GM11168 (cell line): ENCODE measurements at regions not wholly inside any gene's neighbourhood (a gene's known extent, or its start where the extent isn't known, plus 50 kb on each side); places are given as distances from the start of the nearest gene placed in this dataset.
"Not testable (repeated sequence)": the region's sequence is repeated elsewhere in the genome, so short reads cannot be mapped to it uniquely, and the experiment has no call there.

ENCODE experiments used
- in situ Hi-C: fragments of 300-500 bp; cut with MboI; formaldehyde crosslinking; loops from one replicate; pipeline ENCODE4 v1.12.0; 2022; ENCODE audit warnings: low sequenced_read_pairs; ENCODE audit not compliant: unreplicated experiment

DNA sequence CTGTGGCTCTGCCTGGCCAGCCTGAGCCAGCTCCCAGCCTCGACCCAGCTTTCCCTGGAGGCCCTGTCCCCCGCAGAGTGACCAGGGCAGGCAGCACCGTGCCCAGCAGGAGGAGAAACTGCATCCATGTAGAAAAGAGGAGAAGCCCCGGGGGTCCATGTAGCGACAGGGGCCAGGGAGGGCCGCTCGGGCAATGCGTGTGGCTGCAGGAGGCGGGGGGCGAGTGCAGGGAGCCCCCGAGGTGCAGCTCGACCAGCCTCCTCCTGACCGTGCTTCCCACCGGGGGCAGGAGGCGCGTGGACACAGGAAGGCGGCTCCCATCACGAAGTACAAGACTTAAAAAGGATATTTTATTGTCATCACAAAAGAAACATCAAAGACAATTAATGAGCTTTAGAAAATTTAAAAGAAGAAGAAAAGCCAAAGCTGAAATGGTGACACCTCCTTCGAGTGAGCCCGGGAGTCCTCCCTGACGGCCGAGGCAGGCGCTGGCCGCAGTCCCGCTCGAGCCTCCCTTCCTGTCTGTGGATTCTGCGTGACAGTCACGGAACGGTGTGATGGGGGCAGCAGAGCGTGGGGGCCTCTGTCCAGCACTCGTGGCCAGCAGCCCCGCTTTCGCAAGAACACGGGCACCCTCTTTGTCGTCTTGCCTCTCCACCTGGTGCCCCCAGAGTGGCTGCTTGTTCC lies 93.9 kb downstream of the TMEM121 start:
- in situ Hi-C loops = not testable (repeated sequence)

GRCh38 chr14:105620865-105621471 lies 94.6 kb downstream of the TMEM121 start:
- in situ Hi-C loops = not testable (repeated sequence)

DNA sequence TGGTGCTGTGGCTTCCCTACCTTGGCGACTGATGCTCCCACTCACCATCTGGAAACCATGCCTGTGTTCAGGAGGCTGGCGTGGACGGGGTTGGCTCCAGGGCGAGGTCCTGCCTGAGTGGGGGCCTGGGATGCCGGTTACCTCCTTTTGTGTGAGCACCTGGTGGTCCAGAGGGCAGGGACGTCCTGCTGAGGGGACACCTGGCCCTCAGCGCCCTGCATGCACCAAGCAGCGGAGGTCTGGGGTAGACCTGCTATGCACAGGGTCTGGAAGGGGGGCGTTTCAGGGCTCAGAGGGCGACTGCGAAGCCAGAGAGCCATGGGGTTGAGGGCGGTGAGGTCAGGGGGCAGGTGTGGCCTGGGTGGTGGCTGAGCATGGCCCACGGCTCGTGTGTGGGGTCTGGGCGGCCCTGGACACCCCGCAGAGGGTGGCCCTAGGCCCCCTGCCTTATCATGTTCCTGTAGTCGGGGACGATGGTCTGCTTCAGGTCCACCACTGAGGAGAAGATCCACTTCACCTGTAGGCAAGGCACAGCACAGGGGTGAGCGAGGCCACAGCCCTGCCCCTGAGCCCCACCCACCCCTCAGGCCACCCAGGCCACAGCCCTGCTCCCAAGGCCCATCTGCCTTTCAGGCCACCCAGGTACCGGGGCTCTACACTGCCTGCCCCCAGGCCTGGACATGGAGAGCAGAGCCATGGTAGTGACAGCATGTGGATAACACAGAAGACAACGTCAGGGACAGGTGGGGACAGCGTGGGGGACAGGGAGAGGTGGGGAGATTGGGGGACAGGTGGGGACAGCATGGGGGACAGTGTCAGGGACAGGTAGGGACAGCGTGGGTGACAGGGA lies 95.3 kb downstream of the TMEM121 start:
- in situ Hi-C loops = not testable (repeated sequence)

DNA sequence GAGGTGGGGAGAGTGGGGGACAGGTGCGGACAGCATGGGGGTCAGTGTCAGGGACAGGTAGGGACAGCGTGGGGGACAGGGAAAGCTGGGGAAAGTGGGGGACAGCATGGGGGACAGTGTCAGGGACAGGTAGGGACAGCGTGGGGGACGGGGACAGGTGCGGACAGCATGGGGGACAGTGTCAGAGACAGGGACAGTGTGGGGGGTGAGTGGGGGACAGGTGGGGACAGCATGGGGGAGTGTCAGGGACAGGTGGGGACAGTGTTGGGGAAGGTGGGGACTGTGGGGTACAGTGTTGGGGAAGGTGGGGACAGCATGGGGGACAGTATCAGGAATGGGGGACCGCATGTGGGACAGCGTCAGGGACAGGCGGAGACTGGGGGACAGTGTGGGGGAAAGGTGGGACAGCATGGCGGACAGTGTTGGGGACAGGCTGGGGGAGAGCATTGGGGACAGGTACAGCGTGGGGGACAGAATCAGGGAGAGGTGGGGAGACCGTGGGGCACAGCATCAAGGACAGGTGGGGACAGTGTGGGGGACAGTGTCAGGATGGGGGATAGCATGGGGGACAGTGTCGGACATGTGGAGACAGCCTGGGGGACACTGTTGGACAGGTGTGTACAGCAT lies 96.1 kb downstream of the TMEM121 start:
- in situ Hi-C loops = no loop called here

DNA sequence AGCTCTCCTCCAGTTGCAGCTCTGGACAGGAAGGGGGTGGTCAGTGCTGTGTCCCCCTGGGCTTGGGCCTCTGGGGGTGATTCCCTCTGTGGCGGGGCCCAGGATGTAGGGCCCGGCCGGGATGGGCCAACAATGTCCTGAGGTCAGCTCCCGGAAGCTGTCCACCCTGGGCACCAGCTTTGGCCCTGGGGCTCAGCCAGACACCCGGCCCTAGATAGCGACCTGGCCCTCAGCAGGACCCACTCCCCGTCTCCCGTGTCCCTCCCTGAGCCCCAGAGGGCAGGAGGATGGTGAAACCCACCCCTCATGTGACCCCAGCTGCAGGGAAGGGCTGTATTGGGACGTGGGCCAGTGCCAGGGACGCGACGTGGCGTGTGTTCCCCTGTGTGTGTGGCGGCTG lies 96.8 kb downstream of the TMEM121 start:
- in situ Hi-C loops = not testable (repeated sequence)

DNA sequence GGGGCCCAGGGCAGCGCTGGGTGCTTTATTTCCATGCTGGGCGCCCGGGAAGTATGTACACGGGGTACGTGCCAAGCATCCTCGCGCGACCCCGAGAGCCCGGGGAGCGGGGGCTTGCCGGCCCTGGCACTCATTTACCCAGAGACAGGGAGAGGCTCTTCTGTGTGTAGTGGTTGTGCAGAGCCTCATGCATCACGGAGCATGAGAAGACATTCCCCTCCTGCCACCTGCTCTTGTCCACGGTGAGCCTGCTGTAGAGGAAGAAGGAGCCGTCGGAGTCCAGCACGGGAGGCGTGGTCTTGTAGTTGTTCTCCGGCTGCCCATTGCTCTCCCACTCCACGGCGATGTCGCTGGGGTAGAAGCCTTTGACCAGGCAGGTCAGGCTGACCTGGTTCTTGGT lies 98.0 kb downstream of the TMEM121 start:
- in situ Hi-C loops = not testable (repeated sequence)

DNA sequence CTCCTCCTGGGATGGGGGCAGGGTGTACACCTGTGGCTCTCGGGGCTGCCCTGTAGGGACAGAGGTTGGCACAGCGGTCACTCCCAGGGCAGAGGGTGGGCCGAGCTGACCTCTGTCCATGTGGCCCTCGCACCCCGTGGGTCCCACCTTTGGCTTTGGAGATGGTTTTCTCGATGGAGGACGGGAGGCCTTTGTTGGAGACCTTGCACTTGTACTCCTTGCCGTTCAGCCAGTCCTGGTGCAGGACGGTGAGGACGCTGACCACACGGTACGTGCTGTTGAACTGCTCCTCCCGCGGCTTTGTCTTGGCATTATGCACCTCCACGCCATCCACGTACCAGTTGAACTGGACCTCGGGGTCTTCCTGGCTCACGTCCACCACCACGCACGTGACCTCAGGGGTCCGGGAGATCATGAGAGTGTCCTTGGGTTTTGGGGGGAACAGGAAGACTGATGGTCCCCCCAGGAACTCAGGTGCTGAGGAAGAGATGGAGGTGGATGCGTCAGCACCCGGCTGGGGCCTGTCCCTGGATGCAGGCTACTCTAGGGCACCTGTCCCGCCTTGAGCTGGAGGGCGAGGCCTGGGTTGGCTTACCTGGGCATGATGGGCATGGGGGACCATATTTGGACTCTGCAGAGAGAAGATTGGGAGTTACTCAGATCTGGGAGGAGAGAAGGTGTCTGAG lies 98.5 kb downstream of the TMEM121 start:
- in situ Hi-C loops = not testable (repeated sequence)

DNA sequence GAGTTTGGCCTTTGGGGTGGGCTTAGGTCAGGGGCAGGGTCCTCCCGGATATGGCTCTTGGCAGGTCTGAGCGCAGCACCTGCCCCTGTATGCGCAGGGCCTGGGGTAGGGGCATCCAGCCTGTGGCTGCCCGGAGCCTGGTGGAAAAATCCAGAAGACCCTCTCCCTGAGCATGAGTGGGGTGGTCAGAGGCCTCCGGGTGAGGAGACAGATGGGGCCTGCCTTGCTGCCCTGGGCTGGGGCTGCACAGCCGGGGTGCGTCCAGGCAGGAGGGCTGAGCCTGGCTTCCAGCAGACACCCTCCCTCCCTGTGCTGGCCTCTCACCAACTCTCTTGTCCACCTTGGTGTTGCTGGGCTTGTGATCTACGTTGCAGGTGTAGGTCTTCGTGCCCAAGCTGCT lies 99.1 kb downstream of the TMEM121 start:
- in situ Hi-C loops = not testable (repeated sequence)

DNA sequence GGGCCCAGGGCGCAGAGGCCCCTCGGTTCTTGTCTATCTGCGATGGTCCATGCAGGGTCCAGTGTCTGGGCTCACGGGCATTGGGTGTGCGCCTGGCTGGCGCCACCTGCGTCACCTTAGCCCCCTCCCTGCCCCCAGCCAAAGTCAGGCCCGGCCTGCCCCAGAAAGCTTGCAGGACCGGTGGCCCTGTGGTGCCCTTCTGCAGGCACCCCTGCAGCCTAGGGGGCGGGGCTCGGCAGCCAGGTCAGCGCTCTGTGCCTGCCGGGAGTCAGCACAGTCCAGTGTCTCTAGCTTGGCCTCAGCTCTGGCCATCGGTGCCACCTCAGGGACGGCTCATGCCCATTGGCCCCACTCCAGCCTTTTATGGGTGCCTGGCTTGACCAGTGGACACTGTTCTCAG lies 99.7 kb downstream of the TMEM121 start:
- in situ Hi-C loops = not testable (repeated sequence)

- in situ Hi-C loops = not testable (repeated sequence)
These were observed 100.3 kb downstream of the TMEM121 start for GRCh38 chr14:105626651-105627050.

DNA sequence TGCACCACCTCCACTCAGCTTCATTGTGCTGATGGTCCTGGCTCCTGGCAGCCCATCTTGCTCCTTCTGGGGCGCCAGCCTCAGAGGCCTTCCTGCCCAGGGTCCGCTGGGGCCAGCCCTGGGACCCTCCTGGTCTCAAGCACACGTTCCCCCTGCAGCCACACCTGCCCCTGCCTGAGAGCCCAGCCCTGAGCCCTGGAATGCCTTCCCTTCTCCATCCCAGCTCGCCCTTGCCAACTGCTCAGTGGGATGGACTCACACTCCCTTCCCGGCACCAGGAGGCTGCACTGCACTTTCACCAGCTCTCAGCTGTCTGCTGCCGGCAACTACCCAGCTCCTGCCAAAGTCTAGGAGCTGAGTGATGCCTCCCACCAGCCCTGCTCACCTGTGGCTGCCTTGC lies 100.9 kb downstream of the TMEM121 start:
- in situ Hi-C loops = not testable (repeated sequence)

- in situ Hi-C loops = no loop called here
These were observed 101.3 kb downstream of the TMEM121 start for GRCh38 chr14:105627701-105628100.

GRCh38 chr14:105628126-105628525 lies 101.7 kb downstream of the TMEM121 start:
- in situ Hi-C loops = not testable (repeated sequence)

DNA sequence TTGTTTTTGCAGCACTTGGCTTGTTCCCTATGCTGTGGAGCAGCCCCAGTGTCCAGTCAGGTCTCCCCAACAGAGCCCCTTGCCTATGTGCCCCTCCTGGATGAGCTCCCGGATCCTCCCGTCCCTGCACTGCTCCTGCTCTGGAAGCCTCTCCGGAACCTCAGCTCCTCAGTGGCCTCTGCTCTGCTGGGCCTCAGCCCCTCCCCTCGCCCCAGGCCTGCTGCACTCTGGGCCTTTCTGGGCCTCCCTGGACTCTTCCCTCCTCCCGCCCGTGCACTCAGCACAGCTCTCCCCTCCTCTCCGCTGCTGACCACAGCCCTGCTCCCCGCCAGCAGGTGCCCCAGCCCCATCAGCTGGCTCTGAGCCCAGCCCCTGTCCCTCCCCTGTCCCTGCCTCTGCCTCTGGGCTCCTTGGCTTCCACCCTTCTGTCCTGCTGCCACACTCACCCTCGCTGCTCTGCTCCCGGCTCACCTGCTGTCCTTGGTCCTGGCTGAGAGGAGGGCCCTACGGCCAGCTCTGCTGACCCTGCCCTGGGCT lies 102.2 kb downstream of the TMEM121 start:
- in situ Hi-C loops = not testable (repeated sequence)

DNA sequence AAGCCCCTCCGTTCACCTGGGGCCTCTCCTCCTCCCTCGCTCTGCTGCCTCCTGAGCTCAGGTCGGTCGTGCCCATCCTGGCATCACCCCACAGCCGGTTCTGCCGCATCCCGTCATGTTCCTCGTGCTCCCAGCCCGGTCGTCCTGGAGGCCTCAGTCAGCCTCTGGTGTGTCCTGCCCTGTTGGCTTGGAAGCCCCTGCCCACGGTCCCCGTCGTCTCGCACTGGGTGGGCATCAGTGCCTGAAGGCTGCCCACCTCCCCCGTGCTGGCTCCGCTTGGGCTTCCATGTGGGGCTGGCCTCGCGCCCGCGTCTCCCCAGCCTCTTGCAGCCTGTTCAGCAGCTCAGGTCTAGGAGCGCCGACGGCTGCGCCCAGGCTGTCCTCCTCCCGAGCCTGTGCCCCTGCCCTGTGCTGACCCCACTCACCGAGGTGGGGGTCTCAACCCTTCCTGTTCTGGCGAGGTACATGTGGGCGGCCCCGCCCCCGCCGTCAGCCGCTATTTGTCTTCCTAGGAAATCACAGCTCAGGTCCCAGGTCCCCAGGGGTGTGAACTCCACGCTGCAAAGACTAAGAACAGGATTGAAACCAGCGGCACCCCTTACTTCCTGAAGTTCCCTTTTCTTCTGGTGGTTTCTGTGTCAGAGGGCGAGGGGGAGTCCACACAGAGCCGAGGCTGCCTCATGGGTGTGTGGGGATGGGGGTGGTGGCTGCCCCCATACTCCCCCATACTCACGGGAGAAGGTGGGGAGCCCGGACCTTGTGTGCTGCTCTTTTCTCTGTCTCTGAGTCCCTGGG lies 102.9 kb downstream of the TMEM121 start:
- in situ Hi-C loops = not testable (repeated sequence)

DNA sequence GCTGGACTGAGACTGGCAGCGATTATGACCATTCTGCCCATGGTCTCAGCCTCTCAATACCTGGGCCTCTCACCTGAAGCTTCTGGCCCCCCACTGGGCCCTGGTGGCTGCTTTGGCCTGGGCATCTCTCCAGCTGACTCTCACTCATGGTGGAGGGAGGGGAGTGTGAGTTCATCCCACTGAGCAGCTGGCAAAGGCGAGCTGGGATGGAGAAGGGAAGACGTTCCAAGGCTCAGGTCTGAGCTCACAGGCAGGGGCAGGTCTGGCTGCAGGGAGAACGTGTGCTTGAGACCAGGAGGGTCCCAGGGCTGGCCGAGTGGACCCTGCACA lies 103.5 kb downstream of the TMEM121 start:
- in situ Hi-C loops = no loop called here

DNA sequence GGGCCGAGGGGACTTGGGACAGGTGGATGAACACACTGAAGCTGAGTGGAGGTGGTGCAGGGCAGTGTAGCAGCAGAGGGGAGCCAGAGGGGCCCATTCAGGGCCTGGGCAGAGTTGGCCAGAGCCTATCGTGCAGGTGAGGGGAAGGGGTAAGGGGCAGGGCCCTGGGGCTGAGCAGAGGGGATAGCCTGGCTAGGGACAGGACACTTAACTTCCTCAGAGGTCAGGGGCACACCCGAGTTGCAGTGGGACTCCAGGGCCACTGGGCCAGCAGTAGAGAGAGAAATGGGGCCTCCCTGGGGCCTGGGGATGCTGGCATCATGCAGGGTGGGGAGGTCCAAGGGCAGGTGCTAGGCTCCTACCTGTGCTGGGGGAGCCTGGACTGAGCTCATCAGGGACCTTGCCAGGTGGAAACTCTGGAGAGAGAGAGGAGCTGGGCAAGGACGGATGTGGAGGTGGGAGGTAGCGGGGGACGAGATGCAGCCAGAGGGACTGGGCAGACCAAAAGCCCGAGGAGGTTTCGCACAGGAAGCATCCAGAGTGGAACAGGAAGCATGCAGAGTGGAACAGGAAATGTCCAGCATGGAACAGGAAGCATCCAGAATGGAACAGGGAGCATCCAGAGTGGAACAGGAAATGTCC lies 104.0 kb downstream of the TMEM121 start:
- in situ Hi-C loops = not testable (repeated sequence)

GRCh38 chr14:105630935-105631779 lies 104.8 kb downstream of the TMEM121 start:
- in situ Hi-C loops = not testable (repeated sequence)
